ENCODE measurements at regions not wholly inside any gene's neighbourhood (a gene's known extent, or its start where the extent isn't known, plus 50 kb on each side); places are given as distances from the start of the nearest gene placed in this dataset.
A peak's percentile ranks its signal among the peaks of the same experiment; 100 is the strongest.

- peak; percentile 5 for DNase-seq
These were observed 82.0 kb upstream of the PRLR start for GRCh38 chr5:35312267-35312666.

- peak; percentile 16 for DNase-seq
These were observed 79.3 kb upstream of the PRLR start for GRCh38 chr5:35309365-35310130.

GRCh38 chr5:35308421-35308820 lies 78.1 kb upstream of the PRLR start:
- no peak for DNase-seq

GRCh38 chr5:35306716-35307365 lies 76.6 kb upstream of the PRLR start:
- DNase-seq = no peak

- DNase-seq = no peak
These were observed 75.2 kb upstream of the PRLR start for GRCh38 chr5:35305336-35306020.

GRCh38 chr5:35304291-35304690 lies 74.0 kb upstream of the PRLR start:
- no peak for DNase-seq

- DNase-seq = no peak
These were observed 72.9 kb upstream of the PRLR start for GRCh38 chr5:35303152-35303551.

- no peak for DNase-seq
These were observed 72.3 kb upstream of the PRLR start for GRCh38 chr5:35302544-35302943.

- DNase-seq = no peak
These were observed 67.5 kb upstream of the PRLR start for GRCh38 chr5:35297755-35298154.

- no peak for DNase-seq
These were observed 64.7 kb upstream of the PRLR start for GRCh38 chr5:35294976-35295375.

GRCh38 chr5:35294017-35294416 lies 63.7 kb upstream of the PRLR start:
- DNase-seq = no peak

- no peak for DNase-seq
These were observed 55.1 kb upstream of the PRLR start for GRCh38 chr5:35285435-35285834.

- DNase-seq = no peak
These were observed 54.7 kb upstream of the PRLR start for GRCh38 chr5:35285011-35285410.

- DNase-seq = no peak
These were observed 54.1 kb upstream of the PRLR start for GRCh38 chr5:35284364-35284763.

- no peak for DNase-seq
These were observed 52.5 kb upstream of the PRLR start for GRCh38 chr5:35282810-35283209.

- no peak for DNase-seq
These were observed 51.3 kb upstream of the PRLR start for GRCh38 chr5:35281613-35282012.
